GM23338 (cell line): ENCODE measurements at regions not wholly inside any gene's neighbourhood (a gene's known extent, or its start where the extent isn't known, plus 50 kb on each side); places are given as distances from the start of the nearest gene placed in this dataset.

Source experiments
- ATAC-seq: fragments of 200-7000 bp; cut with Tn5 transposase; 3 replicates; pipeline ENCODE4 v1.9.1; 2020
- DNase-seq: peaks from one replicate; pipeline ENCODE4 v3.0.0-alpha.2; 2015; ENCODE audit warnings: low spot score
- H2AFZ ChIP-seq: fragments of 200-600 bp; sonication (generic); 2 replicates; pipeline ENCODE4 v1.8.0; 2016; ENCODE audit warnings: antibody characterized with exemption, mild to moderate bottlenecking, moderate library complexity
- H3F3A ChIP-seq: fragments of 200-600 bp; sonication (generic); replicated peaks from 2 replicates; pipeline ENCODE4 v1.8.0; 2017; ENCODE audit warnings: antibody characterized with exemption, mixed run types, low read depth
- H3K27ac ChIP-seq: fragments of 200-600 bp; sonication (generic); 2 replicates; pipeline ENCODE4 v1.6.1; 2016; ENCODE audit warnings: low read depth
- H3K27me3 ChIP-seq: fragments of 200-600 bp; sonication (generic); 2 replicates; pipeline ENCODE4 v1.8.0; 2016; ENCODE audit warnings: mild to moderate bottlenecking, mixed run types, moderate library complexity; ENCODE audit not compliant: insufficient read depth
- H3K36me3 ChIP-seq: fragments of 200-600 bp; sonication (generic); 2 replicates; pipeline ENCODE4 v1.8.0; 2016; ENCODE audit warnings: mild to moderate bottlenecking; ENCODE audit not compliant: insufficient read depth
- H3K4me1 ChIP-seq: fragments of 200-600 bp; sonication (generic); 2 replicates; pipeline ENCODE4 v1.8.0; 2016; ENCODE audit warnings: mild to moderate bottlenecking, moderate library complexity; ENCODE audit not compliant: insufficient read depth
- H3K4me2 ChIP-seq: fragments of 200-600 bp; sonication (generic); 2 replicates; pipeline ENCODE4 v1.7.1; 2017; ENCODE audit warnings: mixed run types
- H3K4me3 ChIP-seq: fragments of 200-600 bp; sonication (generic); 2 replicates; pipeline ENCODE4 v1.6.1; 2016; ENCODE audit warnings: mixed run types
- H3K79me2 ChIP-seq: fragments of 200-600 bp; sonication (generic); replicated peaks from 2 replicates; pipeline ENCODE4 v1.8.0; 2017; ENCODE audit warnings: mild to moderate bottlenecking; ENCODE audit not compliant: insufficient read depth
- H3K9me2 ChIP-seq: fragments of 200-600 bp; sonication (generic); 2 replicates; pipeline ENCODE4 v1.8.0; 2017; ENCODE audit not compliant: insufficient read depth
- H4K20me1 ChIP-seq: fragments of 200-600 bp; sonication (generic); replicated peaks from 2 replicates; pipeline ENCODE4 v1.8.0; 2017; ENCODE audit warnings: mild to moderate bottlenecking; ENCODE audit not compliant: insufficient read depth
- H3K27ac Mint-ChIP-seq: 2 replicates; pipeline ENCODE4 v1.8.0; 2020; ENCODE audit warnings: inconsistent platforms, mild to moderate bottlenecking, moderate library complexity, mixed read lengths
- H3K27me3 Mint-ChIP-seq: 3 replicates; pipeline ENCODE4 v1.8.0; 2022; ENCODE audit warnings: low read depth, mild to moderate bottlenecking, moderate library complexity, mixed read lengths, inconsistent platforms; ENCODE audit not compliant: insufficient read depth, poor library complexity
- H3K36me3 Mint-ChIP-seq: 3 replicates; pipeline ENCODE4 v1.8.0; 2021; ENCODE audit warnings: low read depth, mild to moderate bottlenecking, inconsistent platforms, moderate library complexity, mixed read lengths
- H3K4me1 Mint-ChIP-seq: 3 replicates; pipeline ENCODE4 v1.8.0; 2020; ENCODE audit warnings: mild to moderate bottlenecking, inconsistent platforms, mixed read lengths
- H3K4me3 Mint-ChIP-seq: 3 replicates; pipeline ENCODE4 v1.8.0; 2021; ENCODE audit warnings: moderate library complexity, mild to moderate bottlenecking, inconsistent platforms, mixed read lengths
- H3K9me3 Mint-ChIP-seq: 3 replicates; pipeline ENCODE4 v1.8.0; 2020; ENCODE audit warnings: moderate library complexity, mild to moderate bottlenecking, inconsistent platforms, mixed read lengths
- CREB1 ChIP-seq: fragments of 250-450 bp; sonication (Bioruptor Pico); IDR thresholded peaks from 2 replicates; pipeline ENCODE4 v1.5.0; 2020; ENCODE audit warnings: low read depth, mild to moderate bottlenecking, moderate library complexity
- POLR2AphosphoS5 ChIP-seq: IDR thresholded peaks from 2 replicates; pipeline ENCODE4 v1.6.1; 2016; ENCODE audit warnings: antibody characterized with exemption, low read depth
- REST ChIP-seq: IDR thresholded peaks from one replicate; pipeline ENCODE4 v1.6.1; 2018; ENCODE audit warnings: antibody characterized with exemption; ENCODE audit not compliant: unreplicated experiment
- STAT1 ChIP-seq: IDR thresholded peaks from one replicate; pipeline ENCODE4 v1.6.1; 2016; ENCODE audit warnings: antibody characterized with exemption; ENCODE audit not compliant: unreplicated experiment
- ZNF114 ChIP-seq: fragments of 250-450 bp; sonication (Bioruptor Pico); IDR thresholded peaks from 2 replicates; pipeline ENCODE4 v1.5.0; 2020; ENCODE audit warnings: mild to moderate bottlenecking, moderate library complexity
- ZNF331 ChIP-seq: fragments of 250-450 bp; sonication (Bioruptor Pico); IDR thresholded peaks from 2 replicates; pipeline ENCODE4 v1.5.0; 2020; ENCODE audit warnings: low read depth, mild to moderate bottlenecking, moderate library complexity
- ZNF462 ChIP-seq: fragments of 250-450 bp; sonication (Bioruptor Pico); IDR thresholded peaks from 2 replicates; pipeline ENCODE4 v1.5.0; 2020; ENCODE audit warnings: mild to moderate bottlenecking, moderate library complexity
- TF ChIP-seq, protein P1 (sequence below), 2 experiments: fragments of 200-600 bp in 1 of 2; sonication (generic) in 1 of 2; conservative IDR thresholded peaks; 2 replicates each; pipeline versions ENCODE4 v1.5.1 to v1.6.1; 2016 to 2017; ENCODE audit warnings: antibody characterized with exemption in 2 of 2, low read depth in 2 of 2, mild to moderate bottlenecking in 2 of 2, moderate library complexity in 1 of 2

DNA sequence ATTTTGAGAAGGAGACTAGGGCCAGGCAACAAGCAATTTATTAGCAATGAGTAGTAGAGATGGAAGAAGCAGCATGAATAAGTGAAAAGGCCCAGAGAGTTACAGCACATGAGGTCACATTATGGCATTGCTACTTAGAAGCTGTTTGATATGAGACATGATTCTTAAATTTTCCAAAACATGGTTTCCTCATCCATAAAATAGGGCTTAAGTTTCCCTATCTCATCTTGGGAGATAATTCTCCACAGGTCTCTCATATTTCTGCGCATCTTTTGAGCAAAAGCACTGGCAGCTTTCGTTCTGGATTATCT lies 656.1 kb downstream of the EPHA7 start (continued):
- TF ChIP-seq ZNF462 (CRISPR knock-in tag), result no peak
- no peak for TF ChIP-seq CREB1 (CRISPR knock-in tag)
- no peak for TF ChIP-seq POLR2AphosphoS5

- H3K4me3 Mint-ChIP-seq, result no peak overlapping the region
- peak overlapping the region; percentile 33; the same call in 1 of the 2 replicates for H2AFZ ChIP-seq
- H3K4me2 ChIP-seq, result 0 out of 2 replicates have a peak overlapping the region, but pooled peaks have one; percentile 4
- H3K9me3 Mint-ChIP-seq, result no peaks in the 10 kb centered on the region
- no peak overlapping the region for H3K4me3 ChIP-seq
- no peaks in the 10 kb centered on the region for H3K9me2 ChIP-seq
- H3F3A ChIP-seq, result no peaks in the 10 kb centered on the region
- H3K27me3 Mint-ChIP-seq, result no peaks in the 10 kb centered on the region
- H3K27ac ChIP-seq, result no peak overlapping the region
- no peaks in the 10 kb centered on the region for H3K36me3 ChIP-seq
- H3K4me1 ChIP-seq, result no peaks in the 10 kb centered on the region
- H4K20me1 ChIP-seq, result no peaks in the 10 kb centered on the region
- DNase-seq (no peak), ATAC-seq (peak; percentile 42; the same call in 2 of the 3 replicates)
- H3K27ac Mint-ChIP-seq, result peak overlapping the region; percentile 15; the same call in 1 of the 2 replicates
- H3K36me3 Mint-ChIP-seq, result no peaks in the 10 kb centered on the region
- H3K4me1 Mint-ChIP-seq, result peaks cover 17% of the 10 kb centered on the region
- H3K27me3 ChIP-seq, result no peaks in the 10 kb centered on the region
- no peaks in the 10 kb centered on the region for H3K79me2 ChIP-seq
- no peak for TF ChIP-seq STAT1
- no peak for TF ChIP-seq REST
- TF ChIP-seq, protein P1, sequence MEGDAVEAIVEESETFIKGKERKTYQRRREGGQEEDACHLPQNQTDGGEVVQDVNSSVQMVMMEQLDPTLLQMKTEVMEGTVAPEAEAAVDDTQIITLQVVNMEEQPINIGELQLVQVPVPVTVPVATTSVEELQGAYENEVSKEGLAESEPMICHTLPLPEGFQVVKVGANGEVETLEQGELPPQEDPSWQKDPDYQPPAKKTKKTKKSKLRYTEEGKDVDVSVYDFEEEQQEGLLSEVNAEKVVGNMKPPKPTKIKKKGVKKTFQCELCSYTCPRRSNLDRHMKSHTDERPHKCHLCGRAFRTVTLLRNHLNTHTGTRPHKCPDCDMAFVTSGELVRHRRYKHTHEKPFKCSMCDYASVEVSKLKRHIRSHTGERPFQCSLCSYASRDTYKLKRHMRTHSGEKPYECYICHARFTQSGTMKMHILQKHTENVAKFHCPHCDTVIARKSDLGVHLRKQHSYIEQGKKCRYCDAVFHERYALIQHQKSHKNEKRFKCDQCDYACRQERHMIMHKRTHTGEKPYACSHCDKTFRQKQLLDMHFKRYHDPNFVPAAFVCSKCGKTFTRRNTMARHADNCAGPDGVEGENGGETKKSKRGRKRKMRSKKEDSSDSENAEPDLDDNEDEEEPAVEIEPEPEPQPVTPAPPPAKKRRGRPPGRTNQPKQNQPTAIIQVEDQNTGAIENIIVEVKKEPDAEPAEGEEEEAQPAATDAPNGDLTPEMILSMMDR (conservative IDR thresholded peaks at IDR 0.05; ENCODE audit: low read depth in 2 of 2), result no peak
- no peak for TF ChIP-seq ZNF331
- no peak for TF ChIP-seq CREB1 (CRISPR knock-in tag)
- no peak for TF ChIP-seq ZNF114
Measured at GRCh38 chr6:92762443-92763273, 656.7 kb downstream of the EPHA7 start.
